ENCODE measurements at regions not wholly inside any gene's neighbourhood (a gene's known extent, or its start where the extent isn't known, plus 50 kb on each side); places are given as distances from the start of the nearest gene placed in this dataset.
A peak's percentile ranks its signal among the peaks of the same experiment; 100 is the strongest.

- Histone ChIP-seq H2AFZ (ENCODE audit: insufficient read depth, low read depth, low read length, poor library complexity, severe bottlenecking) (no peak overlapping the region), H3K27ac (ENCODE audit: low read length in 2 of 2) (no peak overlapping the region), H3K4me3 (ENCODE audit: control extremely low read depth in 1 of 5, extremely low read depth in 1 of 5, insufficient read depth in 1 of 5, low read depth in 2 of 5, low read length in 4 of 5) (no peak overlapping the region), H3K9me3 (ENCODE audit: control extremely low read depth in 1 of 3, control insufficient read depth in 2 of 3, insufficient read depth in 1 of 3, low read length in 2 of 3) (no peaks in the 10 kb centered on the region), H3K36me3 (replicated peaks in 1 of 2; ENCODE audit: control extremely low read depth in 1 of 2, control insufficient read depth in 1 of 2, extremely low read depth in 1 of 2, insufficient read depth in 2 of 2, low read length in 1 of 2) (no peaks in the 10 kb centered on the region), H3K4me2 (replicated peaks; ENCODE audit: low read depth, low read length, poor library complexity, severe bottlenecking) (no peak overlapping the region), H3K9ac (ENCODE audit: low read length) (no peak overlapping the region), H3K4me1 (ENCODE audit: control insufficient read depth in 2 of 2, insufficient read depth in 2 of 2, low read length in 2 of 2) (peaks cover 28 to 30% of the 10 kb centered on the region in 2 donors), H3K79me2 (ENCODE audit: control insufficient read depth, insufficient read depth, low read length) (peaks cover 4% of the 10 kb centered on the region), H4K20me1 (ENCODE audit: control insufficient read depth, insufficient read depth, low read length, poor library complexity, severe bottlenecking) (no peaks in the 10 kb centered on the region), H3K27me3 (replicated peaks in 1 of 4; ENCODE audit: control extremely low read depth in 1 of 4, control insufficient read depth in 3 of 4, insufficient read depth in 4 of 4, low read length in 3 of 4) (no peaks in the 10 kb centered on the region)
- Mint-ChIP-seq H3K27ac (peak overlapping the region; percentile 15), H3K27me3 (no peaks in the 10 kb centered on the region), H3K9me3 (ENCODE audit: insufficient read depth) (no peaks in the 10 kb centered on the region), H3K4me1 (peaks cover 35% of the 10 kb centered on the region), H3K4me3 (no peak overlapping the region)
- CTCF ChIA-PET, result interaction anchor here (1.9 kb wide), 1 partner anchor 21 kb away, joined by 6 read pairs; no protein-coding TSS in a partner anchor
- intact Hi-C loops (cut with micrococcal nuclease), result no loop called here
- DNase-seq (no peak), ATAC-seq (ENCODE audit: low read depth) (no peak)
- WGBS (ENCODE audit: insufficient coverage), result 90% methylated on average over 4 of the region's 4 CpGs
- POLR2A ChIA-PET, result interaction anchor here (0.7 kb wide), 1 partner anchor 155 kb away, joined by 4 read pairs; no protein-coding TSS in a partner anchor
- TF ChIP-seq CTCF (IDR thresholded peaks at IDR 0.05) (no peak), EZH2 (IDR thresholded peaks at IDR 0.05; ENCODE audit: borderline replicate concordance, insufficient read depth, low read depth, low read length, poor library complexity, severe bottlenecking) (no peak)
These were observed 82.8 kb upstream of the MEF2A start for GRCh38 chr15:99482993-99483392.

- Histone ChIP-seq H2AFZ (ENCODE audit: insufficient read depth, low read depth, low read length, poor library complexity, severe bottlenecking) (peak overlapping the region; percentile 82), H3K79me2 (ENCODE audit: control insufficient read depth, insufficient read depth, low read length) (peaks cover 4% of the 10 kb centered on the region), H3K9me3 (ENCODE audit: control extremely low read depth in 1 of 3, control insufficient read depth in 2 of 3, insufficient read depth in 1 of 3, low read length in 2 of 3) (no peaks in the 10 kb centered on the region), H4K20me1 (ENCODE audit: control insufficient read depth, insufficient read depth, low read length, poor library complexity, severe bottlenecking) (no peaks in the 10 kb centered on the region), H3K9ac (ENCODE audit: low read length) (peak overlapping the region; percentile 52), H3K27ac (ENCODE audit: low read length in 2 of 2) (peak overlapping the region in 1 of 2 donors; percentile 24), H3K4me2 (replicated peaks; ENCODE audit: low read depth, low read length, poor library complexity, severe bottlenecking) (peak overlapping the region; percentile 88), H3K4me3 (ENCODE audit: control extremely low read depth in 1 of 5, extremely low read depth in 1 of 5, insufficient read depth in 1 of 5, low read depth in 2 of 5, low read length in 4 of 5) (peak overlapping the region in 4 of 5 experiments; percentile 28 to 57 (median 50)), H3K27me3 (replicated peaks in 1 of 4; ENCODE audit: control extremely low read depth in 1 of 4, control insufficient read depth in 3 of 4, insufficient read depth in 4 of 4, low read length in 3 of 4) (no peaks in the 10 kb centered on the region), H3K4me1 (ENCODE audit: control insufficient read depth in 2 of 2, insufficient read depth in 2 of 2, low read length in 2 of 2) (peaks cover 23 to 25% of the 10 kb centered on the region in 2 donors), H3K36me3 (replicated peaks in 1 of 2; ENCODE audit: control extremely low read depth in 1 of 2, control insufficient read depth in 1 of 2, extremely low read depth in 1 of 2, insufficient read depth in 2 of 2, low read length in 1 of 2) (no peaks in the 10 kb centered on the region)
- DNase-seq (peak; percentile 41), ATAC-seq (ENCODE audit: low read depth) (peak; percentile 32)
- intact Hi-C loops (cut with micrococcal nuclease), result no loop called here
- no peaks in the 10 kb centered on the region for H3K9me3 Mint-ChIP-seq (ENCODE audit: insufficient read depth)
- H3K4me1 Mint-ChIP-seq, result peaks cover 29% of the 10 kb centered on the region
- H3K4me3 Mint-ChIP-seq, result peak overlapping the region; percentile 91
- H3K27me3 Mint-ChIP-seq, result no peaks in the 10 kb centered on the region
- ChIA-PET POLR2A (interaction anchor here (1.0 to 1.3 kb wide), 3 partner anchors 15 to 82 kb away, joined by 3 to 5 read pairs (median 4); no protein-coding TSS in a partner anchor), CTCF (interaction anchor here (0.6 to 2.0 kb wide), 6 partner anchors 8 to 219 kb away, joined by 3 to 6 read pairs (median 4); no protein-coding TSS in a partner anchor)
- 16% methylated on average over 10 of the region's 11 CpGs for WGBS (ENCODE audit: insufficient coverage)
- H3K27ac Mint-ChIP-seq, result peak overlapping the region; percentile 76
- TF ChIP-seq EZH2 (IDR thresholded peaks at IDR 0.05; ENCODE audit: borderline replicate concordance, insufficient read depth, low read depth, low read length, poor library complexity, severe bottlenecking) (no peak), CTCF (IDR thresholded peaks at IDR 0.05) (no peak)
These were observed 80.4 kb upstream of the MEF2A start for GRCh38 chr15:99485153-99485961.
